Neural progenitor cell (in vitro differentiated cells): ENCODE measurements at regions not wholly inside any gene's neighbourhood (a gene's known extent, or its start where the extent isn't known, plus 50 kb on each side); places are given as distances from the start of the nearest gene placed in this dataset.

Experiments
- CTCF ChIP-seq: fragments of 200-600 bp; sonication (generic); IDR thresholded peaks from 2 replicates; pipeline ENCODE4 v1.5.1; 2017; ENCODE audit warnings: antibody characterized with exemption, mild to moderate bottlenecking
- EZH2phosphoT487 ChIP-seq: fragments of 200-600 bp; sonication (generic); IDR thresholded peaks from 2 replicates; pipeline ENCODE4 v1.6.1; 2017; ENCODE audit warnings: antibody characterized with exemption

- TF ChIP-seq EZH2phosphoT487: no peak
- no peak for TF ChIP-seq CTCF
Measured at GRCh38 chr12:124618291-124618902, 51.0 kb upstream of the NCOR2 start.
